ENCODE measurements at regions not wholly inside any gene's neighbourhood (a gene's known extent, or its start where the extent isn't known, plus 50 kb on each side); places are given as distances from the start of the nearest gene placed in this dataset.

DNA sequence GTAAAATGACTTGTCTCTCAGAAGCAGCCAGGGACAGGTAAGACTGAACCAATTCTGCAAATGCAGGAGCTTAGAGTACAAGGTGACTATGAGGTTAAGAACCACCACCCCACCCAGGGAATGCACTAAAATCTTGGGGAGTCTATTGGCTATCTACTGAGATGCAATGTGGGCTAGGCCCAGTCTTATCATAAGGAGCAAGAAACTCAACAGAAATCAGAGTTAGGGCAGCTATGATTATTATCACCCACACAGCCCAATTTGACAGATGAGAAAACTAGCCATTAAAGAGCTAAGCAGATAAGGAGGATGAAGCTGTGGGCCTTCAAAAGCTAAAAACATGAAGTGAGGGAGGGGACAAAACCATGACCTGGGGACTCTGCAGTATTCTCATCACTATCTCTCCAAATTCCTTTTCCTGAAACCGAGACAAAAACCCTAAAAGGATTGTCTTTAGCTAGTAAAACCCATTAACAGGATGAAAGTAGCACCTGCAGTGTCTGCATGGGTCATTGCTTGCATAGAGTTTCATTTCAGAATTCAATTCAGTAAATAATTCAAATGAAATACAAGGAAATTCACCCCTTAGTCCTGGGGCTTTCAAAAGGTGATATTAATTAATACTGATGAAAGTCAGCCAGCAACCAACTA is 68.8 kb upstream of the USP47 start:
- TF ChIP-seq, protein P1, sequence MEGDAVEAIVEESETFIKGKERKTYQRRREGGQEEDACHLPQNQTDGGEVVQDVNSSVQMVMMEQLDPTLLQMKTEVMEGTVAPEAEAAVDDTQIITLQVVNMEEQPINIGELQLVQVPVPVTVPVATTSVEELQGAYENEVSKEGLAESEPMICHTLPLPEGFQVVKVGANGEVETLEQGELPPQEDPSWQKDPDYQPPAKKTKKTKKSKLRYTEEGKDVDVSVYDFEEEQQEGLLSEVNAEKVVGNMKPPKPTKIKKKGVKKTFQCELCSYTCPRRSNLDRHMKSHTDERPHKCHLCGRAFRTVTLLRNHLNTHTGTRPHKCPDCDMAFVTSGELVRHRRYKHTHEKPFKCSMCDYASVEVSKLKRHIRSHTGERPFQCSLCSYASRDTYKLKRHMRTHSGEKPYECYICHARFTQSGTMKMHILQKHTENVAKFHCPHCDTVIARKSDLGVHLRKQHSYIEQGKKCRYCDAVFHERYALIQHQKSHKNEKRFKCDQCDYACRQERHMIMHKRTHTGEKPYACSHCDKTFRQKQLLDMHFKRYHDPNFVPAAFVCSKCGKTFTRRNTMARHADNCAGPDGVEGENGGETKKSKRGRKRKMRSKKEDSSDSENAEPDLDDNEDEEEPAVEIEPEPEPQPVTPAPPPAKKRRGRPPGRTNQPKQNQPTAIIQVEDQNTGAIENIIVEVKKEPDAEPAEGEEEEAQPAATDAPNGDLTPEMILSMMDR (conservative IDR thresholded peaks at IDR 0.05 in 1 of 2, IDR thresholded peaks at IDR 0.05 in 1 of 2; ENCODE audit: low read depth in 1 of 2, low read length in 2 of 2) = no peak
- no peak for TF ChIP-seq EZH2 (IDR thresholded peaks at IDR 0.05; ENCODE audit: low read length, missing control alignments)

Measured in fibroblast of lung (primary cell).